A549 (cell line): ENCODE measurements at regions not wholly inside any gene's neighbourhood (a gene's known extent, or its start where the extent isn't known, plus 50 kb on each side); places are given as distances from the start of the nearest gene placed in this dataset.
"Not testable (repeated sequence)": the region's sequence is repeated elsewhere in the genome, so short reads cannot be mapped to it uniquely, and the experiment has no call there.

ENCODE experiments used
- ATAC-seq, 2 experiments: fragments of 200-7000 bp in 1 of 2; fragments of >200 bp in 1 of 2; cut with Nextera tagmentation in 1 of 2; cut with Tn5 transposase in 1 of 2; 3 replicates each; pipeline versions ENCODE4 v1.8.0 to v1.9.1; 2018 to 2020; ENCODE audit warnings: mild to moderate bottlenecking in 1 of 2, moderate library complexity in 1 of 2
- CTCF ChIA-PET: fragments of 300-600 bp; sonication (Branson Sonifier 250); formaldehyde crosslinking; extraction: SDS; loops from one replicate; lab custom pipeline; 2021; ENCODE audit warnings: antibody characterized with exemption, inconsistent platforms; lab: Yijun Ruan, JAX
- POLR2A ChIA-PET: fragments of 350-600 bp; formaldehyde crosslinking; extraction: SDS; loops from one replicate; lab custom pipeline; 2021; ENCODE audit warnings: antibody characterized with exemption, inconsistent platforms; lab: Yijun Ruan, JAX
- DNase-seq, 2 experiments: peaks; one replicate each; pipeline versions ENCODE4 v3.0.0 to v3.0.0-alpha.2; 2011 to 2016; ENCODE audit warnings: low read depth in 1 of 2, low spot score in 1 of 2
- FAIRE-seq: peaks from 2 replicates; lab custom pipeline; 2011; peaks lifted over from hg19 to GRCh38; lab: Jason Lieb, UNC
- H3K27ac ChIP-seq, 2 experiments: fragments of >200 bp; sonication (Bioruptor Twin); formaldehyde crosslinking; 3 replicates each; pipeline ENCODE4 v1.5.1; 2016 to 2017
- H3K4me1 ChIP-seq: fragments of >200 bp; sonication (Bioruptor Twin); formaldehyde crosslinking; 3 replicates; pipeline ENCODE4 v1.6.1; 2016
- H3K4me2 ChIP-seq: fragments of >200 bp; sonication (Bioruptor Twin); formaldehyde crosslinking; 3 replicates; pipeline ENCODE4 v1.6.1; 2016
- H3K4me3 ChIP-seq: fragments of >200 bp; sonication (Bioruptor Twin); formaldehyde crosslinking; 3 replicates; pipeline ENCODE4 v1.5.1; 2016
- H3K9me3 ChIP-seq: fragments of >200 bp; sonication (Bioruptor Twin); formaldehyde crosslinking; 3 replicates; pipeline ENCODE4 v1.6.1; 2016
- CBX8 ChIP-seq: fragments of 200-600 bp; sonication (generic); IDR thresholded peaks from 2 replicates; pipeline ENCODE4 v1.6.1; 2016
- CEBPB ChIP-seq, 2 experiments: fragments of >200 bp in 1 of 2; sonication (Bioruptor Twin) in 1 of 2; formaldehyde crosslinking in 1 of 2; IDR thresholded peaks; 2 replicates each; pipeline ENCODE4 v1.6.1; 2012 to 2016
- CHD2 ChIP-seq: fragments of 150-350 bp; IDR thresholded peaks from 2 replicates; pipeline ENCODE4 v1.6.1; 2014; ENCODE audit warnings: low read length; ENCODE audit not compliant: partially characterized antibody
- EHF ChIP-seq: fragments of 250-450 bp; sonication (Bioruptor Pico); IDR thresholded peaks from 2 replicates; pipeline ENCODE4 v1.5.0; 2020; ENCODE audit warnings: mild to moderate bottlenecking
- EP300 ChIP-seq, 2 experiments: fragments of >200 bp; sonication (Bioruptor Twin); formaldehyde crosslinking; IDR thresholded peaks; 2 replicates in 1 of 2; 3 replicates in 1 of 2; pipeline ENCODE4 v1.6.1; 2016 to 2017
- FOSB ChIP-seq: fragments of 250-450 bp; sonication (Bioruptor Pico); IDR thresholded peaks from 2 replicates; pipeline ENCODE4 v1.5.0; 2020; ENCODE audit warnings: mild to moderate bottlenecking, moderate library complexity
- MAZ ChIP-seq: fragments of 150-350 bp; IDR thresholded peaks from 2 replicates; pipeline ENCODE4 v1.6.1; 2014; ENCODE audit warnings: antibody characterized with exemption, low read depth, low read length, borderline replicate concordance
- NFE2L2 ChIP-seq: fragments of 150-350 bp; conservative IDR thresholded peaks from 2 replicates; pipeline ENCODE4 v1.6.1; 2014; ENCODE audit warnings: low read length
- NPAS2 ChIP-seq: fragments of 250-450 bp; sonication (Bioruptor Pico); IDR thresholded peaks from 2 replicates; pipeline ENCODE4 v1.8.0; 2022; ENCODE audit warnings: mild to moderate bottlenecking, moderate library complexity, borderline replicate concordance
- RFX5 ChIP-seq: fragments of 450-650 bp; IDR thresholded peaks from 2 replicates; pipeline ENCODE4 v1.7.1; 2014; ENCODE audit warnings: antibody characterized with exemption, mild to moderate bottlenecking, moderate library complexity
- RNF2 ChIP-seq: fragments of 200-600 bp; sonication (generic); IDR thresholded peaks from 2 replicates; pipeline ENCODE4 v1.6.1; 2016; ENCODE audit warnings: low read depth, mild to moderate bottlenecking, antibody characterized with exemption, moderate library complexity, borderline replicate concordance
- SMC3 ChIP-seq: fragments of >200 bp; sonication (Bioruptor Twin); formaldehyde crosslinking; IDR thresholded peaks from 3 replicates; pipeline ENCODE4 v1.6.1; 2018; ENCODE audit warnings: inconsistent platforms
- SREBF2 ChIP-seq: fragments of 450-650 bp; IDR thresholded peaks from 2 replicates; pipeline ENCODE4 v1.6.1; 2014; ENCODE audit warnings: mild to moderate bottlenecking, moderate library complexity
- TP53 ChIP-seq: fragments of 250-450 bp; sonication (Bioruptor Pico); IDR thresholded peaks from 2 replicates; pipeline ENCODE4 v1.5.0; 2021; ENCODE audit warnings: mild to moderate bottlenecking, moderate library complexity
- ZNF302 ChIP-seq: fragments of 250-450 bp; sonication (Bioruptor Pico); IDR thresholded peaks from 2 replicates; pipeline ENCODE4 v1.9.0; 2021; ENCODE audit warnings: inconsistent platforms, mild to moderate bottlenecking, moderate library complexity
- WGBS: methylation state at CpG from one replicate; pipeline ENCODE4 v1.1.6; 2017; ENCODE audit errors: missing lambda C conversion rate; 5-methylcytosine and 5-hydroxymethylcytosine counted together
- TF ChIP-seq, protein P1 (sequence below): fragments of 450-650 bp; IDR thresholded peaks from 2 replicates; pipeline ENCODE4 v1.6.1; 2014; ENCODE audit warnings: antibody characterized with exemption
- TF ChIP-seq, protein P2 (sequence below): fragments of >200 bp; sonication (Bioruptor Twin); formaldehyde crosslinking; IDR thresholded peaks from 3 replicates; pipeline ENCODE4 v1.6.1; 2016
- TF ChIP-seq, protein P3 (sequence below): fragments of >200 bp; sonication (Bioruptor Twin); formaldehyde crosslinking; IDR thresholded peaks from 2 replicates; pipeline ENCODE4 v1.6.1; 2016
- TF ChIP-seq, protein P4 (sequence below): fragments of 200-600 bp; sonication (generic); IDR thresholded peaks from 2 replicates; pipeline ENCODE4 v1.6.1; 2016; ENCODE audit warnings: antibody characterized with exemption, mild to moderate bottlenecking, moderate library complexity

DNA sequence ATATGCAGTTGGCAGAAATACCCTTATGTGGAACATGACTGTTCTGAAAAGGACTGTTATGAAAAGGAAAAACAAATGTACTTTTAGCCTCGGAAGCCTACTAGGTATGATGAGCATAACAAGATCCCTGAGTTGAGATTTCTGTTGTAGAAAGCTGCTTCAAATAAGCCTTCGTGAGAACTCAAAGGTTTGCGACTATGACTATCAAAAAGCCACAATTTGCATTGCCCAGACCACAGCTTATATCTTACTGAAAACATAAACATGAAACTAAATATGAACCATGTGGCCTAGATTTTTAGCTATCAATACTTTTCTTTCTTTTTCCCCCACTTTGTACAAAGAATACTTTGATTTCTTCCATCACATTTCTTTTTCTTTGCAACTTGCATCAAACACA, 398.2 kb upstream of the LCORL start:
- no peak for TF ChIP-seq EP300 (IDR thresholded peaks at IDR 0.05)
- Histone ChIP-seq H3K4me1 (no peaks in the 10 kb centered on the region), H3K27ac (no peak overlapping the region), H3K4me3 (no peak overlapping the region), H3K4me2 (no peak overlapping the region), H3K9me3 (no peaks in the 10 kb centered on the region)
- no peak for ATAC-seq
- FAIRE-seq, result no peak
- POLR2A ChIA-PET, result no interaction called here
- WGBS, result 0% methylated on average over 3 of the region's 3 CpGs
- CTCF ChIA-PET, result no interaction called here
- no peak for DNase-seq

DNA sequence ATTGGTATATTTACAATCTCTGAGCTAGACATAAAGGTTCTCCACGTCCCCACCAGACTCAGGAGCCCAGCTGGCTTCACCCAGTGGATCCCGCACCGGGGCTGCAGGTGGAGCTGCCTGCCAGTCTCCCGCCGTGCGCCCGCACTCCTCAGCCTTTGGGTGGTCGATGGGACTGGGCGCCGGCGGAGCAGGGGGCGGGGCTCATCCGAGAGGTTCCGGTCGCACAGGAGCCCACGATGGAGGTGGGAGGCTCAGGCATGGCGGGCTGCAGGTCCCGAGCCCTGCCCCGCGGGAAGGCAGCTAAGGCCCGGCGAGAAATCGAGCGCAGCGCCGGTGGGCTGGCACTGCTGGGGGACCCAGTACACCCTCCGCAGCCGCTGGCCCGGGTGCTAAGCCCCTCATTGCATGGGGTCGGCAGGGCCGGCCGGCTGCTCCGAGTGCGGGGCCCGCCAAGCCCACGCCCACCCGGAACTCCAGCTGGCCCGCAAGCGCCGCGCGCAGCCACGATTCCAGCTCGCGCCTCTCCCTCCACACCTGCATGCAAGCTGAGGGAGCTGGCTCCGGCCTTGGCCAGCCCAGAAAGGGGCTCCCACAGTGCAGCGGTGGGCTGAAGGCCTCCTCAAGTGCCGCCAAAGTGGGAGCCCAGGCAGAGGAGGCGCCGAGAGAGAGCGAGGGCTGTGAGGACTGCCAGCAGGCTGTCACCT, 396.8 kb upstream of the LCORL start:
- DNase-seq, H3K4me1 ChIP-seq, FAIRE-seq, H3K9me3 ChIP-seq, H3K27ac ChIP-seq, H3K4me2 ChIP-seq, ATAC-seq, H3K4me3 ChIP-seq, CTCF ChIA-PET, POLR2A ChIA-PET: not testable (repeated sequence)
- WGBS, result 67% methylated on average over 10 of the region's 51 CpGs

DNA sequence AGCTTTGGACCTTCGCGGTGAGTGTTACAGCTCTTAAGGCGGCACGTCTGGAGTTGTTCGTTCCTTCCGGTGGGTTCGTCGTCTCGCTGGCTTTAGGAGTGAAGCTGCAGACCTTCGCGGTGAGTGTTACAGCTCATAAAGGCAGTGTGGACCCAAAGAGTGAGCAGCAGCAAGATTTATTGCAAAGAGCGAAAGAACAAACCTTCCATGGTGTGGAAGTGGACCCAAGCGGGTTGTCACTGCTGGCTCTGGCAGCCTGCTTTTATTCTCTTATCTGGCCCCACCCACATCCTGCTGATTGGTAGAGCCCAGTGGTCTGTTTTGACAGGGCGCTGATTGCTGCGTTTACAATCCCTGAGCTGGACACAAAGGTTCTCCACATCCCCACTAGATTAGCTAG, 396.1 kb upstream of the LCORL start:
- H3K4me2 ChIP-seq, H3K27ac ChIP-seq, POLR2A ChIA-PET, CTCF ChIA-PET, FAIRE-seq, H3K4me1 ChIP-seq, DNase-seq, ATAC-seq, H3K4me3 ChIP-seq, H3K9me3 ChIP-seq: not testable (repeated sequence)
- 78% methylated on average over 8 of the region's 15 CpGs for WGBS

DNA sequence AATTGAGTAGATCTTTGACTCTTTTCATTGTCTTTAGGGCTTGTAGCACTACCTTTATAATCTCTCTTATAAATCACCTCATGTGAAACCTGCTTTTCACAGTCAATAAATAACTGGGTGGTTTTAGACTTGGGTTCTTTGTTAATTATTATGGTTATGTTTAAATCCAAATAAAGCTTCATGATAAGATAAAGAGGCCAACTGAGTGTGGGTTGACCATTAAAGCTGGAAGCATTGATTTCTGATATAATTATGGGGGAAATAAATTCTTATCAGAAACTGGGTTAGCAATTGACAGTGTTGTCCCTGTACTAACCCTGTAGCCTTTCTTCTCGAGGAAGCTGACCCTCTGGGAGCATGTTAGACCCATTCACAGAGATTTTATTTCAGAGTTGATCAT, 384.7 kb upstream of the LCORL start:
- Histone ChIP-seq H3K4me1 (no peaks in the 10 kb centered on the region), H3K27ac (no peak overlapping the region)
- ATAC-seq (no peak), FAIRE-seq (no peak)
- CTCF ChIA-PET, result no interaction called here
- 0% methylated on average over 1 of the region's 1 CpG for WGBS
- TF ChIP-seq SREBF2 (no peak), MAZ (no peak), RNF2 (no peak), TP53 (CRISPR knock-in tag) (no peak), FOSB (CRISPR knock-in tag) (no peak), CEBPB (IDR thresholded peaks at IDR 0.05) (no peak), ZNF302 (CRISPR knock-in tag) (no peak)
- TF ChIP-seq, all 56 proteins: peak for 0
- no peaks in the 10 kb centered on the region for H3K9me3 ChIP-seq
- no peak overlapping the region for H3K4me2 ChIP-seq
- POLR2A ChIA-PET, result no interaction called here
- H3K4me3 ChIP-seq, result no peak overlapping the region
- DNase-seq, result no peak

DNA sequence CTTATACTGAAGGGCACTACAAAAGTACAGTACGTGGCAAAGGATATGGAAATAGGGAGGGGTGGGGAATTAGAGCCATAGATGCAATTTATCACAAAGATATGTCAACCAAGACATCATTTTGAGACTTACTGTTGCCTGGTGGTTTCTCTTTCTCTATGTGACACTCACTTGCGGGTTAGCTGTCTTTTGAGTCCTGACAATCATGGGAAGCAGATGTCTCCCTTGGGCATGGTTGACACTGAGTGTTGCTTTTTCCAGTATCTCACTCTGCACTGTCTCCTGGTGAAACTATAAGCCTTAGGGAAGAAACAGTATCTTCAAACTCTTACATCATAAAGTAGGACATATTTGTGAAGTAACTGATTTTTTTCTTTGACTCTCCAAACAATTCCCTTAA, 383.5 kb upstream of the LCORL start:
- no peak for ATAC-seq
- Histone ChIP-seq H3K27ac (no peak overlapping the region), H3K4me1 (no peaks in the 10 kb centered on the region), H3K9me3 (no peaks in the 10 kb centered on the region), H3K4me2 (no peak overlapping the region)
- WGBS, result 0% methylated on average over 2 of the region's 2 CpGs
- TF ChIP-seq RFX5 (no peak), CBX8 (no peak), EHF (CRISPR knock-in tag) (no peak), NPAS2 (no peak), NFE2L2 (no peak), CHD2 (no peak), SMC3 (no peak), FOSB (CRISPR knock-in tag) (no peak)
- TF ChIP-seq, protein P1, sequence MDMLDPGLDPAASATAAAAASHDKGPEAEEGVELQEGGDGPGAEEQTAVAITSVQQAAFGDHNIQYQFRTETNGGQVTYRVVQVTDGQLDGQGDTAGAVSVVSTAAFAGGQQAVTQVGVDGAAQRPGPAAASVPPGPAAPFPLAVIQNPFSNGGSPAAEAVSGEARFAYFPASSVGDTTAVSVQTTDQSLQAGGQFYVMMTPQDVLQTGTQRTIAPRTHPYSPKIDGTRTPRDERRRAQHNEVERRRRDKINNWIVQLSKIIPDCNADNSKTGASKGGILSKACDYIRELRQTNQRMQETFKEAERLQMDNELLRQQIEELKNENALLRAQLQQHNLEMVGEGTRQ, result no peak
- TF ChIP-seq, protein P2, sequence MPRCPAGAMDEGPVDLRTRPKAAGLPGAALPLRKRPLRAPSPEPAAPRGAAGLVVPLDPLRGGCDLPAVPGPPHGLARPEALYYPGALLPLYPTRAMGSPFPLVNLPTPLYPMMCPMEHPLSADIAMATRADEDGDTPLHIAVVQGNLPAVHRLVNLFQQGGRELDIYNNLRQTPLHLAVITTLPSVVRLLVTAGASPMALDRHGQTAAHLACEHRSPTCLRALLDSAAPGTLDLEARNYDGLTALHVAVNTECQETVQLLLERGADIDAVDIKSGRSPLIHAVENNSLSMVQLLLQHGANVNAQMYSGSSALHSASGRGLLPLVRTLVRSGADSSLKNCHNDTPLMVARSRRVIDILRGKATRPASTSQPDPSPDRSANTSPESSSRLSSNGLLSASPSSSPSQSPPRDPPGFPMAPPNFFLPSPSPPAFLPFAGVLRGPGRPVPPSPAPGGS, result no peak
- TF ChIP-seq, protein P3, sequence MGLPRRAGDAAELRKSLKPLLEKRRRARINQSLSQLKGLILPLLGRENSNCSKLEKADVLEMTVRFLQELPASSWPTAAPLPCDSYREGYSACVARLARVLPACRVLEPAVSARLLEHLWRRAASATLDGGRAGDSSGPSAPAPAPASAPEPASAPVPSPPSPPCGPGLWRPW, result no peak
- TF ChIP-seq, protein P4, sequence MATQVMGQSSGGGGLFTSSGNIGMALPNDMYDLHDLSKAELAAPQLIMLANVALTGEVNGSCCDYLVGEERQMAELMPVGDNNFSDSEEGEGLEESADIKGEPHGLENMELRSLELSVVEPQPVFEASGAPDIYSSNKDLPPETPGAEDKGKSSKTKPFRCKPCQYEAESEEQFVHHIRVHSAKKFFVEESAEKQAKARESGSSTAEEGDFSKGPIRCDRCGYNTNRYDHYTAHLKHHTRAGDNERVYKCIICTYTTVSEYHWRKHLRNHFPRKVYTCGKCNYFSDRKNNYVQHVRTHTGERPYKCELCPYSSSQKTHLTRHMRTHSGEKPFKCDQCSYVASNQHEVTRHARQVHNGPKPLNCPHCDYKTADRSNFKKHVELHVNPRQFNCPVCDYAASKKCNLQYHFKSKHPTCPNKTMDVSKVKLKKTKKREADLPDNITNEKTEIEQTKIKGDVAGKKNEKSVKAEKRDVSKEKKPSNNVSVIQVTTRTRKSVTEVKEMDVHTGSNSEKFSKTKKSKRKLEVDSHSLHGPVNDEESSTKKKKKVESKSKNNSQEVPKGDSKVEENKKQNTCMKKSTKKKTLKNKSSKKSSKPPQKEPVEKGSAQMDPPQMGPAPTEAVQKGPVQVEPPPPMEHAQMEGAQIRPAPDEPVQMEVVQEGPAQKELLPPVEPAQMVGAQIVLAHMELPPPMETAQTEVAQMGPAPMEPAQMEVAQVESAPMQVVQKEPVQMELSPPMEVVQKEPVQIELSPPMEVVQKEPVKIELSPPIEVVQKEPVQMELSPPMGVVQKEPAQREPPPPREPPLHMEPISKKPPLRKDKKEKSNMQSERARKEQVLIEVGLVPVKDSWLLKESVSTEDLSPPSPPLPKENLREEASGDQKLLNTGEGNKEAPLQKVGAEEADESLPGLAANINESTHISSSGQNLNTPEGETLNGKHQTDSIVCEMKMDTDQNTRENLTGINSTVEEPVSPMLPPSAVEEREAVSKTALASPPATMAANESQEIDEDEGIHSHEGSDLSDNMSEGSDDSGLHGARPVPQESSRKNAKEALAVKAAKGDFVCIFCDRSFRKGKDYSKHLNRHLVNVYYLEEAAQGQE, result no peak
- TF ChIP-seq, all 56 proteins: peak for 0
- CTCF ChIA-PET, result no interaction called here
- POLR2A ChIA-PET, result no interaction called here
- no peak overlapping the region for H3K4me3 ChIP-seq
- FAIRE-seq, result no peak
- DNase-seq, result no peak
